BE2C (cell line): ENCODE measurements at regions not wholly inside any gene's neighbourhood (a gene's known extent, or its start where the extent isn't known, plus 50 kb on each side); places are given as distances from the start of the nearest gene placed in this dataset.

ENCODE experiments used
- DNase-seq: peaks from one replicate; pipeline ENCODE4 v3.0.0-alpha.2; 2020
- H3K27me3 ChIP-seq: fragments of 250-450 bp; sonication (Bioruptor Pico); 2 replicates; pipeline ENCODE4 v1.5.1; 2020; ENCODE audit warnings: mild to moderate bottlenecking
- H3K36me3 ChIP-seq: fragments of 250-450 bp; sonication (Bioruptor Pico); 2 replicates; pipeline ENCODE4 v1.5.1; 2020; ENCODE audit warnings: mild to moderate bottlenecking
- H3K4me1 ChIP-seq: fragments of 250-450 bp; sonication (Bioruptor Pico); 2 replicates; pipeline ENCODE4 v1.5.1; 2020
- H3K4me3 ChIP-seq: 2 replicates; pipeline ENCODE4 v1.5.1; 2011; ENCODE audit warnings: low read depth, low read length
- H3K9me3 ChIP-seq: fragments of 250-450 bp; sonication (Bioruptor Pico); 2 replicates; pipeline ENCODE4 v1.5.1; 2020
- TF ChIP-seq, protein P1 (sequence below): IDR thresholded peaks from 2 replicates; pipeline ENCODE4 v1.5.1; 2012; ENCODE audit warnings: mild to moderate bottlenecking, low read depth, low read length

GRCh38 chr9:80376180-80376579, 804.4 kb downstream of the TLE4 start:
- H3K9me3 ChIP-seq: no peaks in the 10 kb centered on the region
- H3K4me3 ChIP-seq: no peak overlapping the region
- H3K4me1 ChIP-seq: no peaks in the 10 kb centered on the region
- no peaks in the 10 kb centered on the region for H3K36me3 ChIP-seq
- H3K27me3 ChIP-seq: no peaks in the 10 kb centered on the region
- DNase-seq: no peak
- TF ChIP-seq, protein P1, sequence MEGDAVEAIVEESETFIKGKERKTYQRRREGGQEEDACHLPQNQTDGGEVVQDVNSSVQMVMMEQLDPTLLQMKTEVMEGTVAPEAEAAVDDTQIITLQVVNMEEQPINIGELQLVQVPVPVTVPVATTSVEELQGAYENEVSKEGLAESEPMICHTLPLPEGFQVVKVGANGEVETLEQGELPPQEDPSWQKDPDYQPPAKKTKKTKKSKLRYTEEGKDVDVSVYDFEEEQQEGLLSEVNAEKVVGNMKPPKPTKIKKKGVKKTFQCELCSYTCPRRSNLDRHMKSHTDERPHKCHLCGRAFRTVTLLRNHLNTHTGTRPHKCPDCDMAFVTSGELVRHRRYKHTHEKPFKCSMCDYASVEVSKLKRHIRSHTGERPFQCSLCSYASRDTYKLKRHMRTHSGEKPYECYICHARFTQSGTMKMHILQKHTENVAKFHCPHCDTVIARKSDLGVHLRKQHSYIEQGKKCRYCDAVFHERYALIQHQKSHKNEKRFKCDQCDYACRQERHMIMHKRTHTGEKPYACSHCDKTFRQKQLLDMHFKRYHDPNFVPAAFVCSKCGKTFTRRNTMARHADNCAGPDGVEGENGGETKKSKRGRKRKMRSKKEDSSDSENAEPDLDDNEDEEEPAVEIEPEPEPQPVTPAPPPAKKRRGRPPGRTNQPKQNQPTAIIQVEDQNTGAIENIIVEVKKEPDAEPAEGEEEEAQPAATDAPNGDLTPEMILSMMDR: no peak

- DNase-seq: no peak
- TF ChIP-seq, protein P1: no peak
Observed at GRCh38 chr9:80375477-80375876, 803.7 kb downstream of the TLE4 start.

DNA sequence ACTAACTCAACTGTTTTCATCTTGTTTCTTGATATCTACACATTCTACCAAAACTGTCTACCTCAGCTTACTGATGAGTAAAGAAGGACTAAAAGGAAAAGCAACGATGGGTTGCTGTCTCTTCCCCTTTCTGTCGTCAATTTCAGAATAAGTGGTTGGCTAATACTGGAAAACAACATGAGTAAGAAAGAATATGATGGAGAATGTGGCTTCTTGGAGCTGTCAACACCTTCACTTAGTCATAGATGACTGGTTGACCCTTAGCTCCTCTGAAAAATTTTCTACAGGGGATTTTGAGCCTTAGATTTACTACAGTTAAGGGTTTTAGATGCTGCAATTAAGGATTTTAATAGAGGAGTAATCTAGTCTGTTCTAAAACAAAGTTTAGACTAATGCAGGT, 797.9 kb downstream of the TLE4 start:
- Histone ChIP-seq H3K9me3 (no peaks in the 10 kb centered on the region), H3K36me3 (no peaks in the 10 kb centered on the region), H3K4me3 (no peak overlapping the region), H3K27me3 (no peaks in the 10 kb centered on the region), H3K4me1 (no peaks in the 10 kb centered on the region)
- no peak for DNase-seq
- TF ChIP-seq, protein P1: no peak

More at GRCh38 chr9:80375477-80375876, 803.7 kb downstream of the TLE4 start:
- Histone ChIP-seq H3K4me1 (no peaks in the 10 kb centered on the region), H3K9me3 (no peaks in the 10 kb centered on the region), H3K4me3 (no peak overlapping the region), H3K36me3 (no peaks in the 10 kb centered on the region), H3K27me3 (no peaks in the 10 kb centered on the region)

GRCh38 chr9:80366626-80367025, 794.9 kb downstream of the TLE4 start:
- TF ChIP-seq, protein P1: no peak
- no peaks in the 10 kb centered on the region for H3K27me3 ChIP-seq
- H3K36me3 ChIP-seq: no peaks in the 10 kb centered on the region
- no peaks in the 10 kb centered on the region for H3K4me1 ChIP-seq
- no peak overlapping the region for H3K4me3 ChIP-seq
- H3K9me3 ChIP-seq: no peaks in the 10 kb centered on the region
- DNase-seq: no peak

- TF ChIP-seq, protein P1: no peak
- Histone ChIP-seq H3K9me3 (no peaks in the 10 kb centered on the region), H3K4me3 (no peak overlapping the region), H3K4me1 (no peaks in the 10 kb centered on the region), H3K27me3 (no peaks in the 10 kb centered on the region), H3K36me3 (no peaks in the 10 kb centered on the region)
- no peak for DNase-seq
Observed at GRCh38 chr9:80359941-80360881, 788.4 kb downstream of the TLE4 start.

DNA sequence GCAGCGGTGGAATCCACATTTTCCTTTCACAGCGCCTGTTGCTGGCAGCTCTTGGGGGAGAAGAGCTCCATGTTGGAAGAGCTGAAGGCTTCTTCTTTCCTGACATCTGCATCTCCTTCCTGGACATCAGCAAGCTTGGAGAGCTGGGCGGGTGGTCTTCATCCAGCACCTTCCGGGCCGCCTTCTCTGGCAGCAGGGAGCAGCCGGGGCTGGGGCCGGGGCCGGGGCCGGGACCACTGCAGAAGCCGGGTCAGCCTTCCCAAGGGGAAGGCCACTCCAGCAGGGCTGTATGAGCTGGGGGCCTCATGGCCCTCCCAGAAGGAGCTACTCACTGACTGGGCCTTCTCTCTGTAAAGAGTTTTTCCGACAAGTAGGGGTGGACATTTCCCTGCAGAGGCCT, 787.5 kb downstream of the TLE4 start:
- H3K4me1 ChIP-seq: no peaks in the 10 kb centered on the region
- H3K27me3 ChIP-seq: no peaks in the 10 kb centered on the region
- TF ChIP-seq, protein P1: no peak
- no peaks in the 10 kb centered on the region for H3K9me3 ChIP-seq
- no peak overlapping the region for H3K4me3 ChIP-seq
- H3K36me3 ChIP-seq: no peaks in the 10 kb centered on the region
- no peak for DNase-seq
